AG04449 (cell line): ENCODE measurements at regions not wholly inside any gene's neighbourhood (a gene's known extent, or its start where the extent isn't known, plus 50 kb on each side); places are given as distances from the start of the nearest gene placed in this dataset.
A peak's percentile ranks its signal among the peaks of the same experiment; 100 is the strongest.

Experiments
- CTCF ChIA-PET: fragments of 350-600 bp; formaldehyde crosslinking; extraction: SDS; loops from one replicate; lab custom pipeline; 2021; ENCODE audit warnings: antibody characterized with exemption; lab: Yijun Ruan, JAX
- POLR2A ChIA-PET: fragments of 400-600, 350-600 bp; formaldehyde crosslinking; extraction: SDS; loops from one replicate; lab custom pipeline; 2020; ENCODE audit warnings: antibody characterized with exemption, inconsistent platforms; lab: Yijun Ruan, JAX
- DNase-seq: peaks from one replicate; pipeline ENCODE4 v3.0.0-alpha.2; 2010; ENCODE audit warnings: low read depth, low spot score
- H3K4me3 ChIP-seq: 2 replicates; pipeline ENCODE4 v1.5.1; 2011; ENCODE audit warnings: low read depth, mild to moderate bottlenecking, control low read depth, low read length
- CTCF ChIP-seq: IDR thresholded peaks from one replicate; pipeline ENCODE4 v1.5.1; 2011; ENCODE audit warnings: mild to moderate bottlenecking, moderate library complexity, low read length, control low read depth, inconsistent platforms; ENCODE audit not compliant: insufficient read depth; ENCODE audit errors: missing control alignments

GRCh38 chr3:153291059-153291685 lies 129.1 kb downstream of the RAP2B start:
- DNase-seq: no peak
- ChIA-PET CTCF (interaction anchor here (0.8 to 1.7 kb wide), 8 partner anchors 31 to 342 kb away, joined by 3 to 10 read pairs (median 4); no protein-coding TSS in a partner anchor), POLR2A (no interaction called here)
- TF ChIP-seq CTCF: peak; percentile 32
- H3K4me3 ChIP-seq: no peak overlapping the region

- DNase-seq: no peak
- no peak overlapping the region for H3K4me3 ChIP-seq
- TF ChIP-seq CTCF: no peak
- ChIA-PET POLR2A (interaction anchor here (1.0 to 1.3 kb wide), 2 partner anchors 132 to 133 kb away, joined by 3 read pairs; no protein-coding TSS in a partner anchor), CTCF (interaction anchor here (1.2 to 1.5 kb wide), 3 partner anchors 72 to 260 kb away, joined by 3 to 5 read pairs (median 3); no protein-coding TSS in a partner anchor)
Measured at GRCh38 chr3:153293265-153293664, 131.2 kb downstream of the RAP2B start.

GRCh38 chr3:153295901-153296300 lies 133.9 kb downstream of the RAP2B start:
- ChIA-PET CTCF (no interaction called here), POLR2A (no interaction called here)
- TF ChIP-seq CTCF: no peak
- H3K4me3 ChIP-seq: no peak overlapping the region
- no peak for DNase-seq

- no peak for DNase-seq
- no peak for TF ChIP-seq CTCF
- CTCF ChIA-PET: interaction anchor here (1.2 kb wide), 1 partner anchor 11 kb away, joined by 3 read pairs; no protein-coding TSS in a partner anchor
- POLR2A ChIA-PET: no interaction called here
- H3K4me3 ChIP-seq: no peak overlapping the region
Measured at GRCh38 chr3:153305189-153305588, 143.2 kb downstream of the RAP2B start.

GRCh38 chr3:153311541-153311940 lies 149.5 kb downstream of the RAP2B start:
- no peak overlapping the region for H3K4me3 ChIP-seq
- no peak for DNase-seq
- ChIA-PET CTCF (no interaction called here), POLR2A (no interaction called here)
- TF ChIP-seq CTCF: no peak

- ChIA-PET POLR2A (interaction anchor here (0.6 kb wide), 1 partner anchor 14 kb away, joined by 4 read pairs; no protein-coding TSS in a partner anchor), CTCF (interaction anchor here (0.6 kb wide), 1 partner anchor 16 kb away, joined by 3 read pairs; no protein-coding TSS in a partner anchor)
- H3K4me3 ChIP-seq: no peak overlapping the region
- TF ChIP-seq CTCF: no peak
- no peak for DNase-seq
Measured at GRCh38 chr3:153313302-153313965, 151.4 kb downstream of the RAP2B start.
